Calu3 (cell line): ENCODE measurements at regions not wholly inside any gene's neighbourhood (a gene's known extent, or its start where the extent isn't known, plus 50 kb on each side); places are given as distances from the start of the nearest gene placed in this dataset.

ENCODE experiments used
- BruUV-seq: library from RNA; stranded (reverse); fragments of 400-500 nt; replicated peaks from 2 replicates; lab custom pipeline; 2021; lab: Mats Ljungman, UMichigan
- CTCF ChIA-PET: fragments of 300-600 bp; sonication (Branson Sonifier 250); formaldehyde crosslinking; loops from one replicate; lab custom pipeline; 2022; ENCODE audit warnings: antibody characterized with exemption; lab: Charles Lee
- DNase-seq: peaks from one replicate; pipeline ENCODE4 v3.0.0; 2022
- H3K27ac Mint-ChIP-seq: one replicate; pipeline ENCODE4 v1.8.0; 2022; ENCODE audit warnings: mixed read lengths; ENCODE audit not compliant: unreplicated experiment
- H3K27me3 Mint-ChIP-seq: one replicate; pipeline ENCODE4 v1.8.0; 2022; ENCODE audit warnings: mixed read lengths; ENCODE audit not compliant: unreplicated experiment
- H3K36me3 Mint-ChIP-seq: one replicate; pipeline ENCODE4 v1.8.0; 2022; ENCODE audit warnings: mild to moderate bottlenecking, moderate library complexity, mixed read lengths; ENCODE audit not compliant: insufficient read depth, unreplicated experiment
- H3K4me1 Mint-ChIP-seq: one replicate; pipeline ENCODE4 v1.8.0; 2022; ENCODE audit warnings: mild to moderate bottlenecking, low read depth, mixed read lengths; ENCODE audit not compliant: unreplicated experiment
- H3K4me3 Mint-ChIP-seq: one replicate; pipeline ENCODE4 v1.8.0; 2022; ENCODE audit warnings: mild to moderate bottlenecking, low read depth, moderate library complexity, mixed read lengths; ENCODE audit not compliant: unreplicated experiment
- H3K9me3 Mint-ChIP-seq: one replicate; pipeline ENCODE4 v1.8.0; 2022; ENCODE audit warnings: low read depth, mixed read lengths; ENCODE audit not compliant: unreplicated experiment
- intact Hi-C: fragments of 100-400 bp; cut with micrococcal nuclease; formaldehyde crosslinking; loops from one replicate; pipeline ENCODE4 v1.10.0; 2022; ENCODE audit not compliant: unreplicated experiment
- TF ChIP-seq, protein P1 (sequence below): fragments of 200-600 bp; IDR thresholded peaks from one replicate; pipeline ENCODE4 v1.8.0; 2022; ENCODE audit warnings: antibody characterized with exemption; ENCODE audit not compliant: unreplicated experiment

- no peak for DNase-seq
- no peaks in the 10 kb centered on the region for H3K36me3 Mint-ChIP-seq
- TF ChIP-seq, protein P1, sequence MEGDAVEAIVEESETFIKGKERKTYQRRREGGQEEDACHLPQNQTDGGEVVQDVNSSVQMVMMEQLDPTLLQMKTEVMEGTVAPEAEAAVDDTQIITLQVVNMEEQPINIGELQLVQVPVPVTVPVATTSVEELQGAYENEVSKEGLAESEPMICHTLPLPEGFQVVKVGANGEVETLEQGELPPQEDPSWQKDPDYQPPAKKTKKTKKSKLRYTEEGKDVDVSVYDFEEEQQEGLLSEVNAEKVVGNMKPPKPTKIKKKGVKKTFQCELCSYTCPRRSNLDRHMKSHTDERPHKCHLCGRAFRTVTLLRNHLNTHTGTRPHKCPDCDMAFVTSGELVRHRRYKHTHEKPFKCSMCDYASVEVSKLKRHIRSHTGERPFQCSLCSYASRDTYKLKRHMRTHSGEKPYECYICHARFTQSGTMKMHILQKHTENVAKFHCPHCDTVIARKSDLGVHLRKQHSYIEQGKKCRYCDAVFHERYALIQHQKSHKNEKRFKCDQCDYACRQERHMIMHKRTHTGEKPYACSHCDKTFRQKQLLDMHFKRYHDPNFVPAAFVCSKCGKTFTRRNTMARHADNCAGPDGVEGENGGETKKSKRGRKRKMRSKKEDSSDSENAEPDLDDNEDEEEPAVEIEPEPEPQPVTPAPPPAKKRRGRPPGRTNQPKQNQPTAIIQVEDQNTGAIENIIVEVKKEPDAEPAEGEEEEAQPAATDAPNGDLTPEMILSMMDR: no peak
- BruUV-seq: no TSS peak
- no peak overlapping the region for H3K4me3 Mint-ChIP-seq
- no peak overlapping the region for H3K27ac Mint-ChIP-seq
- CTCF ChIA-PET: no interaction called here
- H3K9me3 Mint-ChIP-seq: no peaks in the 10 kb centered on the region
- H3K4me1 Mint-ChIP-seq: no peaks in the 10 kb centered on the region
- peaks cover 89% of the 10 kb centered on the region for H3K27me3 Mint-ChIP-seq
- intact Hi-C loops: no loop called here
These were observed 54.5 kb upstream of the SLC35C1 start for GRCh38 chr11:45750439-45750838.

- H3K4me3 Mint-ChIP-seq: no peak overlapping the region
- TF ChIP-seq, protein P1: no peak
- no peaks in the 10 kb centered on the region for H3K4me1 Mint-ChIP-seq
- no peaks in the 10 kb centered on the region for H3K36me3 Mint-ChIP-seq
- H3K27me3 Mint-ChIP-seq: peaks cover 88% of the 10 kb centered on the region
- CTCF ChIA-PET: no interaction called here
- no peak overlapping the region for H3K27ac Mint-ChIP-seq
- intact Hi-C loops: loop anchor here (5.0 kb wide), 1 partner anchor 48 kb away; no protein-coding TSS in a partner anchor
- BruUV-seq: no TSS peak
- no peak for DNase-seq
- no peaks in the 10 kb centered on the region for H3K9me3 Mint-ChIP-seq
These were observed 56.1 kb upstream of the SLC35C1 start for GRCh38 chr11:45748801-45749200.

DNA sequence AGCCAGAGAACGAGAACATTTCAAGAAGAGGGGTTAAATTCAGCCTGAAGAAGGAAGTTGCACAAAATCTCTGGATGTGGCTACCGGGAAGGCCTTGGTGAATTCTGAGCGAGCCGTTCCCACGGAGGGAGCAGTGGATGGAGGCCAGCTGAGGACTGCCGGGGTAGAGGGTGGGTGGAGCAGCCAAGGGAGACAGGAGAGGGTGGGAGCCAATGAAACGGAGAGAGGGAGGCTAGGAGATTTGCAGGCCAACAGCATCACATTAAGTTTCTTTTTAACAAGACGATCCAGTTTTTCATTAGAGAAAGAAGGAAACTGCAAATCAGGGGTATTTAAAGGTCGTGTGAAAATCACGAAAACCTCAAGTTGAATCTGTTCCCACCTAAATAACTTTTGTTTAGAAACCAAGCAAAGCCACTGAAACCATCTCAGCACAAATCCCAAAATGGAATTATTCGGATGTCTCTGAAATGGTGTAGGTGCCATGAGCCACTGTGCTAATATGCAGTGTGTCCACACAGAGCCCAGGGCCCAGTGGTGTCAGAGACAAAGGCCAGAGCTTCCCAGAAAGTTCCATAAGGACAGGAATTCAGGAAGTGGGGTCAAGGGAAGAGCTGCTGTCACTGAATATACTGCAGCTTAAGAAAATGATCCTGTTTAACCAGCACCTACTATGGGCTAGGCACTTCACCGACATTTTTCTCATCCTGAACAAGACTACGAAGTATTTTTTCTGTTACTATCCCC, 59.7 kb upstream of the SLC35C1 start:
- TF ChIP-seq, protein P1: no peak
- intact Hi-C loops: loop anchor here (5.0 kb wide), 1 partner anchor 52 kb away; no protein-coding TSS in a partner anchor
- Mint-ChIP-seq H3K27me3 (peaks cover 93% of the 10 kb centered on the region), H3K27ac (no peak overlapping the region), H3K4me1 (no peaks in the 10 kb centered on the region), H3K9me3 (no peaks in the 10 kb centered on the region), H3K4me3 (no peak overlapping the region), H3K36me3 (no peaks in the 10 kb centered on the region)
- no TSS peak for BruUV-seq
- CTCF ChIA-PET: no interaction called here
- DNase-seq: no peak

- Mint-ChIP-seq H3K9me3 (no peaks in the 10 kb centered on the region), H3K27ac (no peak overlapping the region), H3K4me3 (no peak overlapping the region), H3K4me1 (no peaks in the 10 kb centered on the region), H3K36me3 (no peaks in the 10 kb centered on the region), H3K27me3 (peaks cover 80% of the 10 kb centered on the region)
- intact Hi-C loops: no loop called here
- DNase-seq: no peak
- TF ChIP-seq, protein P1: no peak
- CTCF ChIA-PET: interaction anchor here (0.7 kb wide), 2 partner anchors 260 to 337 kb away, joined by 4 read pairs; no protein-coding TSS in a partner anchor
- BruUV-seq: no TSS peak
These were observed 61.1 kb upstream of the SLC35C1 start for GRCh38 chr11:45743556-45744468.
